ENCODE measurements at regions not wholly inside any gene's neighbourhood (a gene's known extent, or its start where the extent isn't known, plus 50 kb on each side); places are given as distances from the start of the nearest gene placed in this dataset.
"Not testable (repeated sequence)": the region's sequence is repeated elsewhere in the genome, so short reads cannot be mapped to it uniquely, and the experiment has no call there.

GRCh38 chr4:138798404-138798803, 217.2 kb upstream of the NOCT start:
- no peak for DNase-seq (ENCODE audit: low read depth in 3 of 3)

DNA sequence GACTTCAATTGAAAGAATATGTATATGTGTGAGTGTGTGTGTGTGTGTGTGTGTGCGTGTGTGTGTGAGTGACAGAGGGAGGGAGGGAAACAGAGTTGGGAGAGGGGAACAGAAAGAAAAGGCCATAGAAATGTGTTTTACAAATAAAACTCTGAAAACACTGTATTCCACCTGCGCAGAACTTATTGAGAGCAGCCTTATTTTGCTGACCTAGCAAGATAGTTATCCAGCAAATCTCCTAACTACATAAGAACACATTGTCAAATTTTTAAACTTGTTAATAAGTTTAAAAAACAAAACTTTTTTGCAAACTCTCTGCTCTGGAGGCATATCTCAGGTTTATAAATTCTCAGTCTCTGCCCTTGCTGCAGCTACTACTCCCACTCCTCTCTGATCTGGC, 217.9 kb upstream of the NOCT start:
- no peak for DNase-seq (ENCODE audit: low read depth in 3 of 3)

GRCh38 chr4:138796761-138797160, 218.8 kb upstream of the NOCT start:
- no peak for DNase-seq (ENCODE audit: low read depth in 3 of 3)

- no peak for DNase-seq (ENCODE audit: low read depth in 3 of 3)
Measured at GRCh38 chr4:138790706-138791340, 224.8 kb upstream of the NOCT start.

DNA sequence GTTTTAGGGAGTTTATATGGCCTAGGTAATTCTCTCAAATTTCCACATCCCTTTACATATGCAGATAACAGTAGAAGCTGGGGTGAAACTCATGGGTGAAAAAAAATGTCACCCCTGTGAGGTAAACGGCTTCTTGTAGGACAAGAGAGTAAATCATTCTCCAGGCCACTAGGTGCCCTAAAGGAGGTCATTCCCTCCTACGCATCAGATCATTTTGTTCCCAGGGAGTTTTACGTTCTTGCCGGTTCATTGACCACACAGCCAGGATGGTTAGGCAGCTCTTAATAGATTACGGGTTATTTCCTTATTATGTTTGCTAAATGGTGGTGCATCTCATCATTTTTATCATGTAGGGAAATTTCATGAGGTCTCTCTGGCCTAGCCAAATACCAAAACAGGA, 225.8 kb upstream of the NOCT start:
- DNase-seq (ENCODE audit: low read depth in 3 of 3): no peak

GRCh38 chr4:138788857-138789256, 226.7 kb upstream of the NOCT start:
- DNase-seq (ENCODE audit: low read depth in 3 of 3): no peak

- DNase-seq (ENCODE audit: low read depth in 3 of 3): no peak
Measured at GRCh38 chr4:138788267-138788790, 227.3 kb upstream of the NOCT start.

DNA sequence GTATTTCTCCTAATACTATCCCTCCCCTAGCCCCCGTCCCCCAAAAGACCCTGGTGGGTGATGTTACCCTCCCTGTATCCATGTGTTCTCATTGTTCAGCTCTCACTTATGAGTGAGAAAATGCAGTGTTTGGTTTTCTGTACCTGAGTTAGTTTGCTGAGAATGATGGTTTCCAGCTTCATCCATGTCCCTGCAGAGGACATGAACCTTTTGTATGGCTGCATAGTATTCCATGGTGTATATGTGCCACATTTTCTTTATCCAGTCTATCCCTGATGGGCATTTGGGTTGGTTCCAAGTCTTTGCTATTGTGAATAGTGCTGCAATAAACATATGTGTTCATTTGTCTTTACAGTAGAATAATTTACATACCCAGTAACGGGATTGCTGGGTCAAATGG, 235.8 kb upstream of the NOCT start:
- DNase-seq (ENCODE audit: low read depth in 3 of 3): not testable (repeated sequence)

DNA sequence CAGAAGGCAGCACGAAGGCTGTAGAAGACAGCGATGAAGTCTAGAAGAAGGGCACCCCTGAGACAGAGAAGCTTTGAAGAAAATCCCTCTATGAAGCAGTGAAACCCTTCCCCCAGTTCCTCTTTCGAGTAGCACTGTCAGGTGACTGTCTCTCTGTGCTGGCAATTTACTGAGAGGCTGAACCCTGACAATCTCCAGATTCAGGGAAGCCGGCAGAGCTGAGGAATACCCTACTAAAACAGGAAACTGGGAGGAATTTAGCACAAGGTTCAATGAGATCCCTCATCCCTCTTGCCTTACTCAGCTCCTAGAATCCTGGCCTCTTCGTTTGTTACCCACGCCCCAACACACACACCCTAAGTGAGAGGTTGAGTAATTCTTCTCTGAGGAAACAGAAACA, 239.7 kb upstream of the NOCT start:
- no peak for DNase-seq (ENCODE audit: low read depth in 3 of 3)

- DNase-seq (ENCODE audit: low read depth in 3 of 3): no peak
Measured at GRCh38 chr4:138775489-138775888, 240.1 kb upstream of the NOCT start.

GRCh38 chr4:138774940-138775339, 240.6 kb upstream of the NOCT start:
- DNase-seq (ENCODE audit: low read depth in 3 of 3): no peak

GRCh38 chr4:138774125-138774524, 241.5 kb upstream of the NOCT start:
- not testable (repeated sequence) for DNase-seq (ENCODE audit: low read depth in 3 of 3)

DNA sequence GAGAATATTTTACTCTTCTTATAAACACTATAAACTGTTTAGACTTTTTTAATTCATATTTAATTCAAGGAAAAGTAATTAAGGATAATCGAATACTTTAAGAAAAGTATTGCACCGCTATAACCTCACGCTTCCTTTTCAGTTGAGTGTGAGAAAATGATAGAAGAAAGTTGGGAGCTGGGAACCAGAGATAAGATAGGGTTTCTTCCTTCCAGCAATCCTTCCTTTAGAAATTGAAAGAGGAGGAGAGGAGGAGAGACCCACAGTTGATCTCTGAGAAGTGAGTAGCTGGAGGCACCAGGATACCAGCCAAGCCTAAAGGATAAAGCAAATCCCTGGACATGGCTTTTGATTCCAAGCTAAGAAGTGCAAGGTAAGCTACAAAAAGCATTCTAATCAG, 242.3 kb upstream of the NOCT start:
- no peak for DNase-seq (ENCODE audit: low read depth in 3 of 3)

DNA sequence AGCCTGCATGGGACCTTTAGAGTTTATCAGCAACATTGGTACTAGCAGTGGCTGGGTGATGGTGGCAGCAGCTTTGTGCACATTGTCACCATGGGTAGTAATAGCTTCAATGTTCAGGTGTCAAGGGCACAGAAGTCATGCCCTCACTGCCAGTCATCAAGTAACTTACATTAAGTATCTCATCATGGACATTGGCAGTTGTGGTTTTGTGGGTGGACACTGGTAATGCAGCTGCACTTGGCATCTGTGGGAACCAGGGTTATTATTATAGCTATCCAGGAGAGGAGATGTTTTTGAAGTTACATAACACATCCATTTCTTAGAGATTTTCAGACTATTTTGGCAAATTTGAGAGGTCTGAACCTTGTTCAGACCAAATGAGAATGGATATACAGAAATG, 243.2 kb upstream of the NOCT start:
- no peak for DNase-seq (ENCODE audit: low read depth in 3 of 3)

DNA sequence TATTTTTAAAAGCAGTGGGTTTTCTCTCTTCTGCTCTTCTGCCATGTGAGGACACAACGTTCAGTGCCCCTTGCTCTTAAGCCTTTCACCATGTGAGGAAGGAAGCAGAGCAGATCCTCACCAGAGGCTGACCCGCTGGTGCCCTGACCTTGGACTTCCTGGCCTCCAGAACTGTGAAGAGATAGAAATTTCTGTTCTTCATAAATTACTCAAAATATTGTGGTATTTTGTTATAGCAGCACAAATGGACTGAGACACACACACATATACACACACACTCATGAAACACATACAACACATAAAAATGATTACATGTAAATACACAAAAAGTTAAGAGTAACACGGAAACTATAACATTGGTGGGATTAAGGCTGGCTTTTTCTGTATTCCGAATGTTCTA, 244.8 kb upstream of the NOCT start:
- DNase-seq (ENCODE audit: low read depth in 3 of 3): no peak

DNA sequence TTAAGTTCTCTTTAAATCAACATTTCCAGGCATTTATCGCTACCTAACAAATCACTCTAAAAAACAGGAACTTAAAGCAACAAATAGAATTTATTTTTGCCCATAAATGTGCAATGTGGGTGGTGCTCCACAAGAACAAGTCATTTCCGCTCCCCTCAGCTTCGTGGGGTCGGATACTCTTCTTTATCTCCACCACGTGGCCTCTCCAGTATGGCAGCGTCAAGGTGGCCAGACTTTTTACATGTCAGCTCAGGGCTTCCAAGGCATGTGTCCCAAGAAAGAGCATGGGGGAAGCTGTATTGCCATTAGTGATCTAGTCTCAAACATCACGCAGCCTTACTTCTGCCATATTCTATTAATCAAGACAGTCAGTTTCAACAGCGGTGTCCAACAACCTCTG, 249.2 kb upstream of the NOCT start:
- DNase-seq (ENCODE audit: low read depth in 3 of 3): no peak

DNA sequence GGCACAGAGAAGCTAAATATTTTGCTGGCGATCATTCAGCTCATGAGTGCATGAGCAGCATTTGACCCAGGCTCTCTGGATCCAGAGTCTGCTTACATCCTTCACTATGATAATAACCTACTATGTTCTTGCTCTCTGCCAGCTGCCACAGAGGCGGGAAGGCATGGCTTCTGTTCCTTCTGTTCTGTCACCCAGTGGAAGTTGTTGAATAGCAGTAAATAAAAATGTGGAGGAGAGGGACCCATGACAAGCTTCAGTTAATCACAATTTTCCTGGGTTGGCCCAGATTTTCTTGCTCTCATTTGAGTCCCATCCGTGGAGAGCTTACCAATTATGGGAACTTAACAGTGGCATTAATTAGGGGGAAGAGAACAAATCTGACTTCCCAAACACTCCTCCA, 250.1 kb upstream of the NOCT start:
- no peak for DNase-seq (ENCODE audit: low read depth in 3 of 3)

DNA sequence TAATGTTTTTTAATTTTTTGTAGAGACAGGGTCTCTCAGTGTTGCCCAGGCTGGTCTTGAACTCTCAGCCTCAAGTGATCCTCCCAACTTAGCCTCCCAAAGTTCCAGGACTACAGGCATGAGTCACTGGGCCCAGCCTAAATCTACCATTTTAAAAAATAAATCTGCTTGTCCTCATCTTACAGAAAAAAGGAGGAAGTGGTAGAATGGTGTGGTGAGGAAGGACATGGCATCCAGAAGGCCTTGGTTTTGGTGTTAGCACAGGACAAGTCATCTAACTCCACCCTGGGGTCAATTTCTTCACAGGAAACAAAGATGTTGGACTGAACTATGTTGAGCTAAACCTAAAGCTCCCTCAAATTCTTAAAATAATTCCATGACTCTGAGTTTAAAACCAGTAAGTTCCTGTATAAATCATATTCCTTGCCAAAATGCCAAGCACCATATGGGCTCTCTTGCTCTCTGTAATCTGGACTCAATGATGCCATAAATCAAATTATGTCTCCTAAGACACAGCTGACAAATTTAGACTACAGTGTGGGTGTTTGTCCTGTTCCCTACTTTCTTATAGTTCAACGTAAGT, 253.9 kb upstream of the NOCT start:
- DNase-seq (ENCODE audit: low read depth in 3 of 3): no peak

DNA sequence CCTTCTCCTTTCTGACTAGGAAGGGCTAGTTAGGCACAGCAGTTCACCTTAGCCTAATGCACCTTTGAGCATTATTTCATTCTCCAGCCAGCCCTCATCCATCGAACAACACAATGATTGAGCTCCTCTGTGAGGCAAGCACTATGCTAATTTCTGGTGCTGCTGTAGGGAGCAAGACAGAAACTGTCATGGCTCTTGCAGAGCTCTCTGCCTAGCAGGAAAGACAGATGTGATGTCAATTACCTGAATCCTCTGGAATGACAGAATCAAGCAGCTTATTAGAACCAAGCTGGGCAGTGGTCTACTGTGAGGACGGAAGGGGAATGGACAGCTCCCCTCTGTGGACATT, 256.1 kb upstream of the NOCT start:
- DNase-seq (ENCODE audit: low read depth in 3 of 3): no peak

- no peak for DNase-seq (ENCODE audit: low read depth in 3 of 3)
Measured at GRCh38 chr4:138758876-138759553, 256.6 kb upstream of the NOCT start.

DNA sequence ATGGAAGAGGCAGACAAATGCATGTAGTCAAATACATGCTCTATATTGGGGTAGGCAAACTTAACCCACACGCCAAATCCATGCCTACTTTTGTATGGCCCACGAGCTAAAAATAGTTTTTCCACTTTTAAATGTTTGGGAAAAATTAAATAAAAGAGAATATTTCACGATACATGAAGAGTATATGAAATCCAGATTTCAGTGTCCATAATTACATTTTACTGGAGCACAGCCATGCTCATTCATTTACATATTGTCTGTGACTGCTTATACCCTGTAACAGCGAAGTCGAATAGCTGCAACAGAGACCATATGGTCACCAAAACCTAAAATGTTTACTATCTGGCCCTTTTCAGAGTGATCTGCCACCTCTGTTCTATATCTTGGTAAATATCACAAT, 257.4 kb upstream of the NOCT start:
- no peak for DNase-seq (ENCODE audit: low read depth in 3 of 3)

DNA sequence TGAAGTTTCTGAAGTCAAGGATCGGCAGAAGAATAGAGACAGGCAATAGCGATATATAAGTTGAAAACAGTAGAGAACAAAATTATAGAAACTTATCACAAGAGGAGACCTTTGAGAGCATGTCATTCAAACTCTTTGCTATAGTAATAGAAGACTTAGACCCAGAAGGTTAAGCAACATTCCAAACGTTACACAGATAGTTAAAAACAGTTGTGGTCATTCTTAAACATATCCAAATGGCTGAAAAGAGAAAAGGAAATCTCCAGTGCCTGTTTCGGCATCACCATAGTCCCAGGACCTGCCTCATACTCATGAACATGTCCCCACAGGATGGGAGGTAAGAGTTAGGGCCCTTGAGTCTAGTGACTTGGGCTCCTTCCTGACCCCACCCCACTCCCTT, 258.1 kb upstream of the NOCT start:
- DNase-seq (ENCODE audit: low read depth in 3 of 3): no peak

DNA sequence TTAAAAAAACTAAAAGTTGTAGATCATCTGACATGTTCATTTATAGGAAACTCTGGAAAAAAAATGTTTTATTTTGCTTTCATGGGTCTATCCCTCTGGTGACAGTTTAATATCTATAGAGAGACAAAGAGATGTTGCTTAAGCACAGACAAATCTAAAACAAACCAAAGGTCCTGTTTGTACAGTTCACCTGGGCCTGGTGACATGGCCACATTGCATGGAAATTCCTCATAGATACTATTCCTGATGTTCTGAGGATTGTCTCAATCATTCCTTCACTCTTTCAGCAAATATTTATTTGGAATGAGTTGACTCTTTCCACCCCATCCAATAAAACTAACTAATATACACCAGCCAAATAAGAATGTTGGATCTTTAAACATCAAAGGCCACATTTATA, 259.1 kb upstream of the NOCT start:
- no peak for DNase-seq (ENCODE audit: low read depth in 3 of 3)
